HepG2 (cell line): ENCODE measurements at regions not wholly inside any gene's neighbourhood (a gene's known extent, or its start where the extent isn't known, plus 50 kb on each side); places are given as distances from the start of the nearest gene placed in this dataset.

Source experiments
- ATAC-seq: fragments of 200-7000 bp; cut with Tn5 transposase; 3 replicates; pipeline ENCODE4 v1.9.1; 2020; ENCODE audit warnings: mild to moderate bottlenecking, moderate library complexity
- BruUV-seq: library from RNA; stranded (reverse); fragments of 400-500 nt; replicated peaks from 2 replicates; lab custom pipeline; 2021; lab: Mats Ljungman, UMichigan
- CTCF ChIA-PET: fragments of 300-600 bp; formaldehyde crosslinking; extraction: SDS; loops from one replicate; lab custom pipeline; 2021; ENCODE audit warnings: low total read pairs, inconsistent platforms, low intra/inter-chr PET ratio; lab: Yijun Ruan, JAX
- POLR2A ChIA-PET: fragments of 350-600 bp; sonication (Branson Sonifier 250); formaldehyde crosslinking; loops from one replicate; lab custom pipeline; 2020; ENCODE audit warnings: antibody characterized with exemption, inconsistent platforms; lab: Yijun Ruan, JAX
- DNase-seq: peaks from one replicate; pipeline ENCODE4 v3.0.0-alpha.2; 2015; ENCODE audit warnings: low spot score
- FAIRE-seq: peaks from 3 replicates; lab custom pipeline; 2011; peaks lifted over from hg19 to GRCh38; lab: Jason Lieb, UNC
- H2AFZ ChIP-seq: one replicate; pipeline ENCODE4 v1.6.1; 2011; ENCODE audit warnings: low read length, inconsistent platforms
- H3K27ac ChIP-seq: fragments of 300-600 bp; 3 replicates; pipeline ENCODE4 v1.8.0; 2011; ENCODE audit warnings: mixed run types, mild to moderate bottlenecking, mixed read lengths, low read length, inconsistent platforms; ENCODE audit not compliant: insufficient read depth; ENCODE audit errors: extremely low read length
- H3K27me3 ChIP-seq, 2 experiments: fragments of 200-600 bp in 1 of 2; 2 replicates in 1 of 2; 3 replicates in 1 of 2; pipeline versions ENCODE4 v1.6.0 to v1.8.0; 2011; ENCODE audit warnings: low read length in 2 of 2, mild to moderate bottlenecking in 2 of 2, moderate library complexity in 2 of 2, inconsistent platforms in 1 of 2; ENCODE audit not compliant: insufficient read depth in 2 of 2, control insufficient read depth in 1 of 2
- H3K36me3 ChIP-seq, 2 experiments: fragments of 200-600 bp in 1 of 2; replicated peaks in 1 of 2; 2 replicates in 1 of 2; 3 replicates in 1 of 2; pipeline versions ENCODE4 v1.5.1 to v1.8.0; 2011; ENCODE audit warnings: low read length in 2 of 2, inconsistent platforms in 1 of 2; ENCODE audit not compliant: insufficient read depth in 2 of 2, control insufficient read depth in 1 of 2
- H3K4me1 ChIP-seq: 2 replicates; pipeline ENCODE4 v1.5.1; 2012; ENCODE audit warnings: low read length, inconsistent platforms; ENCODE audit not compliant: insufficient read depth
- H3K4me2 ChIP-seq: 2 replicates; pipeline ENCODE4 v1.6.0; 2011; ENCODE audit warnings: low read depth, low read length, inconsistent platforms
- H3K4me3 ChIP-seq, 3 experiments: fragments of 200-600 bp in 1 of 3; sonication (generic), shearing (Covaris generic) in 1 of 3; replicated peaks in 1 of 3; 2 replicates each; pipeline ENCODE4 v1.5.1; 2011 to 2016; ENCODE audit warnings: low read length in 3 of 3, inconsistent platforms in 2 of 3, low read depth in 2 of 3, mild to moderate bottlenecking in 2 of 3, control low read depth in 1 of 3, mixed read lengths in 1 of 3; ENCODE audit not compliant: insufficient read depth in 1 of 3
- H3K79me2 ChIP-seq: one replicate; pipeline ENCODE4 v1.6.1; 2011; ENCODE audit warnings: low read length, inconsistent platforms; ENCODE audit not compliant: insufficient read depth
- H3K9ac ChIP-seq: 2 replicates; pipeline ENCODE4 v1.6.0; 2011; ENCODE audit warnings: mild to moderate bottlenecking, low read depth, low read length, inconsistent platforms; ENCODE audit not compliant: insufficient read depth
- H3K9me3 ChIP-seq: 2 replicates; pipeline ENCODE4 v1.5.1; 2012; ENCODE audit warnings: mild to moderate bottlenecking, low read length
- H4K20me1 ChIP-seq: 2 replicates; pipeline ENCODE4 v1.6.0; 2011; ENCODE audit warnings: inconsistent platforms, mild to moderate bottlenecking, low read length, moderate library complexity; ENCODE audit not compliant: insufficient read depth
- CAMTA2 ChIP-seq: sonication (generic); formaldehyde crosslinking; IDR thresholded peaks from 2 replicates; pipeline ENCODE4 v1.4.0; 2020; ENCODE audit warnings: mild to moderate bottlenecking, missing genetic modification reagents, borderline replicate concordance
- FOXJ3 ChIP-seq: sonication (generic); formaldehyde crosslinking; IDR thresholded peaks from 2 replicates; pipeline ENCODE4 v1.4.0; 2020; ENCODE audit warnings: missing genetic modification reagents, mild to moderate bottlenecking, borderline replicate concordance
- HNF4G ChIP-seq, 2 experiments: sonication (generic) in 1 of 2; formaldehyde crosslinking in 1 of 2; IDR thresholded peaks; 2 replicates each; pipeline versions ENCODE4 v1.4.0 to v1.6.1; 2011 to 2020; ENCODE audit warnings: borderline replicate concordance in 2 of 2, low read depth in 2 of 2, mild to moderate bottlenecking in 2 of 2, low read length in 1 of 2, missing genetic modification reagents in 1 of 2, moderate library complexity in 1 of 2
- ISX ChIP-seq: sonication (generic); formaldehyde crosslinking; conservative IDR thresholded peaks from 2 replicates; pipeline ENCODE4 v1.5.0; 2020; ENCODE audit warnings: missing genetic modification reagents
- MIXL1 ChIP-seq: IDR thresholded peaks from 2 replicates; pipeline ENCODE4 v1.6.1; 2016
- MTF1 ChIP-seq: sonication (generic); formaldehyde crosslinking; IDR thresholded peaks from 2 replicates; pipeline ENCODE4 v1.5.0; 2020; ENCODE audit warnings: missing genetic modification reagents
- ONECUT2 ChIP-seq: sonication (generic); formaldehyde crosslinking; IDR thresholded peaks from 2 replicates; pipeline ENCODE4 v1.4.0; 2020; ENCODE audit warnings: missing genetic modification reagents
- PHB2 ChIP-seq: fragments of 450-650 bp; IDR thresholded peaks from 2 replicates; pipeline ENCODE4 v1.6.1; 2018; ENCODE audit not compliant: partially characterized antibody
- SYNCRIP ChIP-seq: fragments of 200-400 bp; formaldehyde crosslinking; IDR thresholded peaks from 2 replicates; pipeline ENCODE4 v1.6.1; 2018; ENCODE audit warnings: mild to moderate bottlenecking, low read depth, low read length; ENCODE audit not compliant: insufficient read depth
- TEAD2 ChIP-seq: sonication (generic); formaldehyde crosslinking; IDR thresholded peaks from 2 replicates; pipeline ENCODE4 v1.9.0; 2021; ENCODE audit warnings: missing genetic modification reagents
- ZIK1 ChIP-seq: sonication (generic); formaldehyde crosslinking; IDR thresholded peaks from 2 replicates; pipeline ENCODE4 v1.5.0; 2020; ENCODE audit warnings: mild to moderate bottlenecking, low read depth, missing genetic modification reagents, borderline replicate concordance
- ZNF331 ChIP-seq: sonication (generic); formaldehyde crosslinking; IDR thresholded peaks from 2 replicates; pipeline ENCODE4 v1.4.0; 2020; ENCODE audit warnings: missing genetic modification reagents
- ZNF530 ChIP-seq: sonication (generic); formaldehyde crosslinking; IDR thresholded peaks from 2 replicates; pipeline ENCODE4 v1.5.0; 2020; ENCODE audit warnings: low read depth, mild to moderate bottlenecking, missing genetic modification reagents
- ZNF672 ChIP-seq: sonication (generic); formaldehyde crosslinking; IDR thresholded peaks from 2 replicates; pipeline ENCODE4 v1.8.1; 2022; ENCODE audit warnings: missing genetic modification reagents
- ZNF83 ChIP-seq: sonication (generic); formaldehyde crosslinking; IDR thresholded peaks from 2 replicates; pipeline ENCODE4 v1.4.0; 2020; ENCODE audit warnings: missing genetic modification reagents, mild to moderate bottlenecking, borderline replicate concordance
- ZNF878 ChIP-seq: sonication (generic); formaldehyde crosslinking; IDR thresholded peaks from 2 replicates; pipeline ENCODE4 v1.8.1; 2023; ENCODE audit warnings: mild to moderate bottlenecking, missing genetic modification reagents, moderate library complexity
- WGBS: methylation state at CpG from one replicate; pipeline ENCODE4 v1.1.6; 2017; ENCODE audit warnings: low lambda C conversion rate; 5-methylcytosine and 5-hydroxymethylcytosine counted together
- in situ Hi-C: cut with HindIII; loops from 2 replicates; pipeline ENCODE4 v1.10.0; 2017; ENCODE audit warnings: low pct_unique_long_range_greater_than_20kb; ENCODE audit not compliant: extremely low pct_ligation_motif_present
- intact Hi-C: fragments of 100-400 bp; cut with micrococcal nuclease; formaldehyde crosslinking; loops from one replicate; pipeline ENCODE4 v1.10.0; 2022; ENCODE audit not compliant: unreplicated experiment
- TF ChIP-seq, protein P1 (sequence below): sonication (generic); formaldehyde crosslinking; IDR thresholded peaks from 2 replicates; pipeline ENCODE4 v1.9.0; 2021; ENCODE audit warnings: missing genetic modification reagents, borderline replicate concordance
- TF ChIP-seq, protein P2 (sequence below): sonication (generic); formaldehyde crosslinking; IDR thresholded peaks from 2 replicates; pipeline ENCODE4 v1.4.0; 2020; ENCODE audit warnings: mild to moderate bottlenecking, missing genetic modification reagents

DNA sequence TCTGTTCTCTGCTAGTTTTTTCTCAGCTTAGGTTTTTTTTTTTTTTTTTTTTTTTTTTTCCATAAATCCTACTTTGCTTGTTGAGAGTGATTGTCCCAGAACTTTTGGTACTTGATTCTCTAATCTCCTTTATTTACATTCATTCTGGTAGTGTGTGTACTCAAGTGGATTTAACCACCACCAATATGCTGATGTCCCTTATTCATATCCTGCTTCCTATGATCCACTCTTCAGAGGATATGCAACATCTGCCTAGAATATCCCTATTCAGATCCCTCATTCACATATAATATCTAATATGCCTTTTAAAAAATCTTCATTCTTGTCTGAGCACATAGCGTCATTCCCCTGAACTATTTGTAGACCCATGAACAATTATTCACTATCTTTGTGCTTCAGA is 342.9 kb downstream of the VGLL3 start:
- no TSS peak for BruUV-seq
- Histone ChIP-seq H3K27ac (no peak overlapping the region), H3K4me3 (no peak overlapping the region), H3K9me3 (no peaks in the 10 kb centered on the region), H3K4me2 (no peak overlapping the region), H2AFZ (no peak overlapping the region), H3K4me1 (no peaks in the 10 kb centered on the region), H3K27me3 (no peaks in the 10 kb centered on the region), H4K20me1 (no peaks in the 10 kb centered on the region), H3K79me2 (no peaks in the 10 kb centered on the region), H3K9ac (no peak overlapping the region), H3K36me3 (no peaks in the 10 kb centered on the region)
- ATAC-seq (no peak), DNase-seq (no peak), FAIRE-seq (no peak)
- POLR2A ChIA-PET = no interaction called here
- 5% methylated on average over 1 of the region's 1 CpG for WGBS
- CTCF ChIA-PET = no interaction called here
- intact Hi-C loops (no loop called here), in situ Hi-C loops (no loop called here)
- TF ChIP-seq MIXL1 (CRISPR knock-in tag) = no peak
- no peak for TF ChIP-seq PHB2
- no peak for TF ChIP-seq ZNF878 (CRISPR knock-in tag)
- no peak for TF ChIP-seq ZNF530 (CRISPR knock-in tag)
- no peak for TF ChIP-seq FOXJ3 (CRISPR knock-in tag)
- TF ChIP-seq ONECUT2 (CRISPR knock-in tag) = no peak
- TF ChIP-seq TEAD2 (CRISPR knock-in tag) = no peak
- no peak for TF ChIP-seq ZIK1
- TF ChIP-seq CAMTA2 (CRISPR knock-in tag) = no peak
- TF ChIP-seq, protein P1, sequence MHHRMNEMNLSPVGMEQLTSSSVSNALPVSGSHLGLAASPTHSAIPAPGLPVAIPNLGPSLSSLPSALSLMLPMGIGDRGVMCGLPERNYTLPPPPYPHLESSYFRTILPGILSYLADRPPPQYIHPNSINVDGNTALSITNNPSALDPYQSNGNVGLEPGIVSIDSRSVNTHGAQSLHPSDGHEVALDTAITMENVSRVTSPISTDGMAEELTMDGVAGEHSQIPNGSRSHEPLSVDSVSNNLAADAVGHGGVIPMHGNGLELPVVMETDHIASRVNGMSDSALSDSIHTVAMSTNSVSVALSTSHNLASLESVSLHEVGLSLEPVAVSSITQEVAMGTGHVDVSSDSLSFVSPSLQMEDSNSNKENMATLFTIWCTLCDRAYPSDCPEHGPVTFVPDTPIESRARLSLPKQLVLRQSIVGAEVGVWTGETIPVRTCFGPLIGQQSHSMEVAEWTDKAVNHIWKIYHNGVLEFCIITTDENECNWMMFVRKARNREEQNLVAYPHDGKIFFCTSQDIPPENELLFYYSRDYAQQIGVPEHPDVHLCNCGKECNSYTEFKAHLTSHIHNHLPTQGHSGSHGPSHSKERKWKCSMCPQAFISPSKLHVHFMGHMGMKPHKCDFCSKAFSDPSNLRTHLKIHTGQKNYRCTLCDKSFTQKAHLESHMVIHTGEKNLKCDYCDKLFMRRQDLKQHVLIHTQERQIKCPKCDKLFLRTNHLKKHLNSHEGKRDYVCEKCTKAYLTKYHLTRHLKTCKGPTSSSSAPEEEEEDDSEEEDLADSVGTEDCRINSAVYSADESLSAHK = no peak
- TF ChIP-seq ZNF672 (CRISPR knock-in tag) = no peak
- no peak for TF ChIP-seq SYNCRIP
- no peak for TF ChIP-seq ZNF83
- no peak for TF ChIP-seq HNF4G (IDR thresholded peaks at IDR 0.05; ENCODE audit: borderline replicate concordance, low read depth, low read length)
- TF ChIP-seq HNF4G (CRISPR knock-in tag; IDR thresholded peaks at IDR 0.05; ENCODE audit: borderline replicate concordance, low read depth) = no peak
- TF ChIP-seq MTF1 = no peak
- TF ChIP-seq, protein P2, sequence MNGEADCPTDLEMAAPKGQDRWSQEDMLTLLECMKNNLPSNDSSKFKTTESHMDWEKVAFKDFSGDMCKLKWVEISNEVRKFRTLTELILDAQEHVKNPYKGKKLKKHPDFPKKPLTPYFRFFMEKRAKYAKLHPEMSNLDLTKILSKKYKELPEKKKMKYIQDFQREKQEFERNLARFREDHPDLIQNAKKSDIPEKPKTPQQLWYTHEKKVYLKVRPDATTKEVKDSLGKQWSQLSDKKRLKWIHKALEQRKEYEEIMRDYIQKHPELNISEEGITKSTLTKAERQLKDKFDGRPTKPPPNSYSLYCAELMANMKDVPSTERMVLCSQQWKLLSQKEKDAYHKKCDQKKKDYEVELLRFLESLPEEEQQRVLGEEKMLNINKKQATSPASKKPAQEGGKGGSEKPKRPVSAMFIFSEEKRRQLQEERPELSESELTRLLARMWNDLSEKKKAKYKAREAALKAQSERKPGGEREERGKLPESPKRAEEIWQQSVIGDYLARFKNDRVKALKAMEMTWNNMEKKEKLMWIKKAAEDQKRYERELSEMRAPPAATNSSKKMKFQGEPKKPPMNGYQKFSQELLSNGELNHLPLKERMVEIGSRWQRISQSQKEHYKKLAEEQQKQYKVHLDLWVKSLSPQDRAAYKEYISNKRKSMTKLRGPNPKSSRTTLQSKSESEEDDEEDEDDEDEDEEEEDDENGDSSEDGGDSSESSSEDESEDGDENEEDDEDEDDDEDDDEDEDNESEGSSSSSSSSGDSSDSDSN (CRISPR knock-in tag) = no peak
- TF ChIP-seq ISX = no peak
- TF ChIP-seq ZNF331 (CRISPR knock-in tag) = no peak
